ENCODE measurements at regions not wholly inside any gene's neighbourhood (a gene's known extent, or its start where the extent isn't known, plus 50 kb on each side); places are given as distances from the start of the nearest gene placed in this dataset.

DNA sequence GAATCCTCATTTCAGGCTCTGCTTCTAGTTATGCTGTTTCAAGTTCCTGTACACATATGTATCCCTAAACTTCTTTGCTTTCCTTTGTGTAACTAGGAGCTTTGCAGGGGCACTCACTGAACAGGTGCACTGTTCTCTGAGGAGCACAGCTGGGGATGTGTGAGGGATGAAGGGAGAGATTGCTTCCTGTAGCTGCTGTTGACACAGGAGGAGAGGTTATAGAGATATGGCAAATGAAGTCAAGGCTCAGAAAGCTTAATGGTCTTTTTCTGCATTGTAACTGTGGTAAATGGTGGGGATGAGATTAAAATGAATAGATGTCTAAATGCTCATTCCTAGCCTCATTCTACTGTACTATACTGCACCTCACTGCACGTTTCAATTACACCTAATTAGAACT lies 454.3 kb downstream of the BTBD3 start:
- WGBS, 2 donors = 21 to 35% methylated on average over 1 of the region's 1 CpG
- no peaks in the 10 kb centered on the region for H3K27me3 ChIP-seq
- no peaks in the 10 kb centered on the region for H3K9me3 ChIP-seq
- H3K27ac ChIP-seq = no peak overlapping the region
- no peaks in the 10 kb centered on the region for H3K36me3 ChIP-seq
- DNase-seq (ENCODE audit: low spot score in 2 of 2) = no peak
- no peaks in the 10 kb centered on the region for H3K4me1 ChIP-seq
- H3K4me3 ChIP-seq = no peak overlapping the region
- TF ChIP-seq POLR2A (IDR thresholded peaks at IDR 0.05) (no peak), EP300 (IDR thresholded peaks at IDR 0.05) (no peak)
- TF ChIP-seq, protein P1, sequence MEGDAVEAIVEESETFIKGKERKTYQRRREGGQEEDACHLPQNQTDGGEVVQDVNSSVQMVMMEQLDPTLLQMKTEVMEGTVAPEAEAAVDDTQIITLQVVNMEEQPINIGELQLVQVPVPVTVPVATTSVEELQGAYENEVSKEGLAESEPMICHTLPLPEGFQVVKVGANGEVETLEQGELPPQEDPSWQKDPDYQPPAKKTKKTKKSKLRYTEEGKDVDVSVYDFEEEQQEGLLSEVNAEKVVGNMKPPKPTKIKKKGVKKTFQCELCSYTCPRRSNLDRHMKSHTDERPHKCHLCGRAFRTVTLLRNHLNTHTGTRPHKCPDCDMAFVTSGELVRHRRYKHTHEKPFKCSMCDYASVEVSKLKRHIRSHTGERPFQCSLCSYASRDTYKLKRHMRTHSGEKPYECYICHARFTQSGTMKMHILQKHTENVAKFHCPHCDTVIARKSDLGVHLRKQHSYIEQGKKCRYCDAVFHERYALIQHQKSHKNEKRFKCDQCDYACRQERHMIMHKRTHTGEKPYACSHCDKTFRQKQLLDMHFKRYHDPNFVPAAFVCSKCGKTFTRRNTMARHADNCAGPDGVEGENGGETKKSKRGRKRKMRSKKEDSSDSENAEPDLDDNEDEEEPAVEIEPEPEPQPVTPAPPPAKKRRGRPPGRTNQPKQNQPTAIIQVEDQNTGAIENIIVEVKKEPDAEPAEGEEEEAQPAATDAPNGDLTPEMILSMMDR (IDR thresholded peaks at IDR 0.05) = no peak

DNA sequence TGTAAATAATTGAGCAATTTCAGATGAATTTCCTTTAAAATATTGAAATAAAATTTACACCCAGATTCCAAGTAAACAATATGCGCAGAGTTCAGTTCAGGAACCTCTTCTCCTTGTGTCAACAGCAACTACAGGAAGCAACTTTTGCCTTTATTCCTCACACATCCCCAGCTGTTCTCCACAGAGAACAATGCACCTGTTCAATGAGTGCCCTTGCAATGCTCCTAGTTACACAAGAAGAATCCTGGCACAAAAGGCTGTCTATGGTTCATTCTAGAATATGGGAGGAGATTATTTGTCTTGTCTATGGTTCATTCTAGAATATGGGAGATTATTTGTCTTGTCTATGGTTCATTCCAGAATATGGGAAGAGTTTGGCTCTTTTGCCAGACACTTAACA lies 454.9 kb downstream of the BTBD3 start:
- Histone ChIP-seq H3K4me3 (no peak overlapping the region), H3K4me1 (no peaks in the 10 kb centered on the region), H3K27ac (no peak overlapping the region), H3K27me3 (no peaks in the 10 kb centered on the region), H3K9me3 (no peaks in the 10 kb centered on the region), H3K36me3 (no peaks in the 10 kb centered on the region)
- DNase-seq (ENCODE audit: low spot score in 2 of 2) = no peak
- no peak for TF ChIP-seq EP300 (IDR thresholded peaks at IDR 0.05)
- TF ChIP-seq POLR2A (IDR thresholded peaks at IDR 0.05) = no peak
- TF ChIP-seq, protein P1 (IDR thresholded peaks at IDR 0.05) = no peak
- 65 to 74% methylated on average over 1 of the region's 1 CpG for WGBS, 2 donors

DNA sequence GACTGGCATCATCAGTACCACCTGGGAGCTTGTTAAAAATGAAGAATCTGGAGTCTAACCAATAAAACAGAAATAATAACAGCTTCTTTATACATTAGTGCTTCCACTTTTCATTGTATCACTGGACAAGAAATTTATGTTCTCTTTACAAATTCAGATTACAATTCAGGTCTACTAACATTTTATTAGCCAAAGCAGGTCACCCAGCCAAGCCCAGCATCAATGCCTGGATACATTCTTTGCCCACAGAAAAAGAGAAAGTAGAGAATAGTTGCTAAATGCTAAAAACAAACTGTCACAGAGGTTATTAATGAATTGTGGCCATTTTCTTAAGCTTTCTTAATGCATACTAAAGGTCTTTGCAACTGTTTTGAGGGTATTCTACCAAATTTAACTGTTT lies 458.3 kb downstream of the BTBD3 start:
- Histone ChIP-seq H3K27me3 (no peaks in the 10 kb centered on the region), H3K9me3 (no peaks in the 10 kb centered on the region), H3K36me3 (no peaks in the 10 kb centered on the region), H3K27ac (no peak overlapping the region), H3K4me3 (no peak overlapping the region), H3K4me1 (no peaks in the 10 kb centered on the region)
- no peak for DNase-seq (ENCODE audit: low spot score in 2 of 2)
- TF ChIP-seq POLR2A (IDR thresholded peaks at IDR 0.05) = no peak
- TF ChIP-seq, protein P1 (IDR thresholded peaks at IDR 0.05) = no peak
- no peak for TF ChIP-seq EP300 (IDR thresholded peaks at IDR 0.05)

DNA sequence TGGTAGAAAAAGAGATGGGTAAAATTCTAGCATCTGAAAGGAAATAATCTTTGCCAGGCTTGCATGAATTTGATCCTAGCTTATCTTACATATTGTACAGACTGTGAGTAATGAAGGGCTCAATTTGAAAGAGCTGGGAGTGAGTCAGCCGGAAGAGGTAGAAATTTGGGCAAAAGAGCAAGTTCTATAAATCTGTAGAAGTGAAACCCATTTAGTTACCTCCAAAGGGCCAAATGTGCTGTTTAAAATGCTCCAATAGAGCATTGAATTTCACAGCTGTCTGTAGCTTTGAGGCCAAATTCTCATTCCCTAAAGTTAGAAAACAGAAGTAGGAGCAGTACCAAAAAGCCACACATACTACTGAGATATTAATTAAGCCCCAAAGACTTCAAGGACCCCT lies 466.1 kb downstream of the BTBD3 start:
- Histone ChIP-seq H3K4me3 (no peak overlapping the region), H3K4me1 (no peaks in the 10 kb centered on the region), H3K27me3 (no peaks in the 10 kb centered on the region), H3K27ac (peak overlapping the region in 1 of 4 donors; percentile 20), H3K9me3 (no peaks in the 10 kb centered on the region), H3K36me3 (no peaks in the 10 kb centered on the region)
- WGBS, 2 donors = 52 to 67% methylated on average over 1 of the region's 1 CpG
- DNase-seq (ENCODE audit: low spot score in 2 of 2) = no peak
- TF ChIP-seq, protein P1 (IDR thresholded peaks at IDR 0.05) = no peak
- TF ChIP-seq POLR2A (IDR thresholded peaks at IDR 0.05) (no peak), EP300 (IDR thresholded peaks at IDR 0.05) (no peak)

DNA sequence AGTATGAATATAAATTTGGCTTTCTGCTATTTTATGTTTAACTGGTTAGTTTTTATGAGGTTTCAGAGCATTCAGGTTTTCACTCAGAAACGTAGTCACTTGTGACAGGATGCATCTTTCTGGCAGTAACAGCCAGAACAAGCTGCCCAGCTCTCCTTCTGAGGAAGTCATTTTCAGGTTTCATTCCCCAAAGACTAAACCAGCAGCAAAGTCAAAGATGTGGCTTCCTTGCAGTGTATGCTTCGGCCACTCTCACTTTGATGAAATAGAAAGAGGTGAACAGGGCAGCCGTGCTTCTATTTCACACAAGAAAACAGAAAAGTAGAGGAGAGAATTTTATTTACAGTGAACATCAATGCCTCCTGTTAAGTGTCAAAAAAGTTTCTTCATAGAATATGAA lies 469.1 kb downstream of the BTBD3 start:
- DNase-seq (ENCODE audit: low spot score in 2 of 2) = no peak
- WGBS, 2 donors = 76 to 79% methylated on average over 3 of the region's 3 CpGs

More for the DNA sequence above, 469.1 kb downstream of the BTBD3 start:
- H3K4me3 ChIP-seq = no peak overlapping the region
- H3K27me3 ChIP-seq = no peaks in the 10 kb centered on the region
- no peak overlapping the region for H3K27ac ChIP-seq
- no peaks in the 10 kb centered on the region for H3K9me3 ChIP-seq
- no peaks in the 10 kb centered on the region for H3K36me3 ChIP-seq
- no peaks in the 10 kb centered on the region for H3K4me1 ChIP-seq
- TF ChIP-seq POLR2A (IDR thresholded peaks at IDR 0.05) (no peak), EP300 (IDR thresholded peaks at IDR 0.05) (no peak)
- TF ChIP-seq, protein P1 (IDR thresholded peaks at IDR 0.05) = no peak

All from tibial nerve (tissue), 4 donors.